HepG2 (cell line): ENCODE measurements at regions not wholly inside any gene's neighbourhood (a gene's known extent, or its start where the extent isn't known, plus 50 kb on each side); places are given as distances from the start of the nearest gene placed in this dataset.

ENCODE experiments used
- ATAC-seq: fragments of 200-7000 bp; cut with Tn5 transposase; 3 replicates; pipeline ENCODE4 v1.9.1; 2020; ENCODE audit warnings: mild to moderate bottlenecking, moderate library complexity
- BruUV-seq: library from RNA; stranded (reverse); fragments of 400-500 nt; replicated peaks from 2 replicates; lab custom pipeline; 2021; lab: Mats Ljungman, UMichigan
- CTCF ChIA-PET: fragments of 300-600 bp; formaldehyde crosslinking; extraction: SDS; loops from one replicate; lab custom pipeline; 2021; ENCODE audit warnings: low total read pairs, inconsistent platforms, low intra/inter-chr PET ratio; lab: Yijun Ruan, JAX
- POLR2A ChIA-PET: fragments of 350-600 bp; sonication (Branson Sonifier 250); formaldehyde crosslinking; loops from one replicate; lab custom pipeline; 2020; ENCODE audit warnings: antibody characterized with exemption, inconsistent platforms; lab: Yijun Ruan, JAX
- DNase-seq: peaks from one replicate; pipeline ENCODE4 v3.0.0-alpha.2; 2015; ENCODE audit warnings: low spot score
- FAIRE-seq: peaks from 3 replicates; lab custom pipeline; 2011; peaks lifted over from hg19 to GRCh38; lab: Jason Lieb, UNC
- H2AFZ ChIP-seq: one replicate; pipeline ENCODE4 v1.6.1; 2011; ENCODE audit warnings: low read length, inconsistent platforms
- H3K27ac ChIP-seq: fragments of 300-600 bp; 3 replicates; pipeline ENCODE4 v1.8.0; 2011; ENCODE audit warnings: mixed run types, mild to moderate bottlenecking, mixed read lengths, low read length, inconsistent platforms; ENCODE audit not compliant: insufficient read depth; ENCODE audit errors: extremely low read length
- H3K27me3 ChIP-seq, 2 experiments: fragments of 200-600 bp in 1 of 2; 2 replicates in 1 of 2; 3 replicates in 1 of 2; pipeline versions ENCODE4 v1.6.0 to v1.8.0; 2011; ENCODE audit warnings: low read length in 2 of 2, mild to moderate bottlenecking in 2 of 2, moderate library complexity in 2 of 2, inconsistent platforms in 1 of 2; ENCODE audit not compliant: insufficient read depth in 2 of 2, control insufficient read depth in 1 of 2
- H3K36me3 ChIP-seq, 2 experiments: fragments of 200-600 bp in 1 of 2; replicated peaks in 1 of 2; 2 replicates in 1 of 2; 3 replicates in 1 of 2; pipeline versions ENCODE4 v1.5.1 to v1.8.0; 2011; ENCODE audit warnings: low read length in 2 of 2, inconsistent platforms in 1 of 2; ENCODE audit not compliant: insufficient read depth in 2 of 2, control insufficient read depth in 1 of 2
- H3K4me1 ChIP-seq: 2 replicates; pipeline ENCODE4 v1.5.1; 2012; ENCODE audit warnings: low read length, inconsistent platforms; ENCODE audit not compliant: insufficient read depth
- H3K4me2 ChIP-seq: 2 replicates; pipeline ENCODE4 v1.6.0; 2011; ENCODE audit warnings: low read depth, low read length, inconsistent platforms
- H3K4me3 ChIP-seq, 3 experiments: fragments of 200-600 bp in 1 of 3; sonication (generic), shearing (Covaris generic) in 1 of 3; replicated peaks in 1 of 3; 2 replicates each; pipeline ENCODE4 v1.5.1; 2011 to 2016; ENCODE audit warnings: low read length in 3 of 3, inconsistent platforms in 2 of 3, low read depth in 2 of 3, mild to moderate bottlenecking in 2 of 3, control low read depth in 1 of 3, mixed read lengths in 1 of 3; ENCODE audit not compliant: insufficient read depth in 1 of 3
- H3K79me2 ChIP-seq: one replicate; pipeline ENCODE4 v1.6.1; 2011; ENCODE audit warnings: low read length, inconsistent platforms; ENCODE audit not compliant: insufficient read depth
- H3K9ac ChIP-seq: 2 replicates; pipeline ENCODE4 v1.6.0; 2011; ENCODE audit warnings: mild to moderate bottlenecking, low read depth, low read length, inconsistent platforms; ENCODE audit not compliant: insufficient read depth
- H3K9me3 ChIP-seq: 2 replicates; pipeline ENCODE4 v1.5.1; 2012; ENCODE audit warnings: mild to moderate bottlenecking, low read length
- H4K20me1 ChIP-seq: 2 replicates; pipeline ENCODE4 v1.6.0; 2011; ENCODE audit warnings: inconsistent platforms, mild to moderate bottlenecking, low read length, moderate library complexity; ENCODE audit not compliant: insufficient read depth
- BHLHE40 ChIP-seq: IDR thresholded peaks from 2 replicates; pipeline ENCODE4 v1.6.1; 2011; ENCODE audit warnings: low read length, improper control_type of control experiment
- CREB1 ChIP-seq, 2 experiments: fragments of 450-650 bp in 1 of 2; IDR thresholded peaks; 2 replicates each; pipeline ENCODE4 v1.6.1; 2016 to 2017; ENCODE audit warnings: control low read depth in 1 of 2, mild to moderate bottlenecking in 1 of 2, missing compliant biosample characterization in 1 of 2, missing genetic modification characterization in 1 of 2
- ERF ChIP-seq: IDR thresholded peaks from 2 replicates; pipeline ENCODE4 v1.6.1; 2018; ENCODE audit warnings: missing biosample characterization, missing genetic modification reagents
- NRL ChIP-seq: sonication (generic); formaldehyde crosslinking; IDR thresholded peaks from 2 replicates; pipeline ENCODE4 v1.5.0; 2020; ENCODE audit warnings: missing genetic modification reagents, mild to moderate bottlenecking, moderate library complexity, borderline replicate concordance
- PAWR ChIP-seq: sonication (generic); formaldehyde crosslinking; IDR thresholded peaks from 2 replicates; pipeline ENCODE4 v1.4.0; 2020; ENCODE audit warnings: missing genetic modification reagents, mild to moderate bottlenecking, borderline replicate concordance
- SIX1 ChIP-seq: sonication (generic); formaldehyde crosslinking; IDR thresholded peaks from 2 replicates; pipeline ENCODE4 v1.4.0; 2020; ENCODE audit warnings: missing genetic modification reagents, borderline replicate concordance
- TEF ChIP-seq: sonication (generic); formaldehyde crosslinking; IDR thresholded peaks from 2 replicates; pipeline ENCODE4 v1.5.0; 2020; ENCODE audit warnings: missing genetic modification reagents
- TMF1 ChIP-seq: sonication (generic); formaldehyde crosslinking; IDR thresholded peaks from 2 replicates; pipeline ENCODE4 v1.8.1; 2022; ENCODE audit warnings: low read depth, missing genetic modification reagents
- TRIM22 ChIP-seq: fragments of 450-650 bp; IDR thresholded peaks from 2 replicates; pipeline ENCODE4 v1.6.1; 2017
- ZBTB42 ChIP-seq: sonication (generic); formaldehyde crosslinking; IDR thresholded peaks from 2 replicates; pipeline ENCODE4 v1.5.0; 2020; ENCODE audit warnings: mild to moderate bottlenecking, missing genetic modification reagents
- ZFP1 ChIP-seq: IDR thresholded peaks from 2 replicates; pipeline ENCODE4 v1.6.1; 2016
- ZFYVE20 ChIP-seq: sonication (generic); formaldehyde crosslinking; IDR thresholded peaks from 2 replicates; pipeline ENCODE4 v1.8.0; 2023; ENCODE audit warnings: low read depth, mild to moderate bottlenecking, moderate library complexity, missing genetic modification reagents, borderline replicate concordance
- ZNF362 ChIP-seq: sonication (generic); formaldehyde crosslinking; IDR thresholded peaks from 2 replicates; pipeline ENCODE4 v1.4.0; 2020; ENCODE audit warnings: missing genetic modification reagents, mild to moderate bottlenecking, borderline replicate concordance
- ZNF530 ChIP-seq: sonication (generic); formaldehyde crosslinking; IDR thresholded peaks from 2 replicates; pipeline ENCODE4 v1.5.0; 2020; ENCODE audit warnings: low read depth, mild to moderate bottlenecking, missing genetic modification reagents
- WGBS: methylation state at CpG from one replicate; pipeline ENCODE4 v1.1.6; 2017; ENCODE audit warnings: low lambda C conversion rate; 5-methylcytosine and 5-hydroxymethylcytosine counted together
- in situ Hi-C: cut with HindIII; loops from 2 replicates; pipeline ENCODE4 v1.10.0; 2017; ENCODE audit warnings: low pct_unique_long_range_greater_than_20kb; ENCODE audit not compliant: extremely low pct_ligation_motif_present
- intact Hi-C: fragments of 100-400 bp; cut with micrococcal nuclease; formaldehyde crosslinking; loops from one replicate; pipeline ENCODE4 v1.10.0; 2022; ENCODE audit not compliant: unreplicated experiment
- TF ChIP-seq, protein P1 (sequence below): sonication (generic); formaldehyde crosslinking; IDR thresholded peaks from 2 replicates; pipeline ENCODE4 v1.8.0; 2022; ENCODE audit warnings: missing genetic modification reagents, mild to moderate bottlenecking, borderline replicate concordance
- TF ChIP-seq, protein P2 (sequence below): sonication (generic); formaldehyde crosslinking; IDR thresholded peaks from 2 replicates; pipeline ENCODE4 v1.5.0; 2020; ENCODE audit warnings: missing genetic modification reagents

DNA sequence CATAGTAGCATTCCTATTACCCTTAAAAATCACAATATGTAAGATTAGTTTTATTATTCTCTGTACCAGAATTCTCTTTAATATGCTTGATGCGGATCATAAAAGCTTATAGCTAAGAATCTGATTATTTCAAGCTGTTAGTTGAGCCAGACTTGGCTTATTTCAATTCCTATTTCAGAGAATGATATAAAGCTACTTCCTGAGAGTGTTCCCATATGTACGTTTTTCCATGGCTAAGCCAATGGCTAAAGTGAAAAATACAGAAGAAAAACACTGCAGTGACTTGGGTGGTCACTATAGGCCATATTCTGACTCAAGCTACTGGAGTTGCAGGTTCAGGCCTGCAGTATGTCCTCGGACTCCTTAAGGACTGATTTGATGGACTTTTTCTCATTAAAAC is 97.9 kb upstream of the EEF1E1 start:
- Histone ChIP-seq H3K79me2 (no peaks in the 10 kb centered on the region), H3K27ac (no peak overlapping the region), H4K20me1 (no peaks in the 10 kb centered on the region), H3K27me3 (no peaks in the 10 kb centered on the region), H3K4me3 (no peak overlapping the region), H3K9me3 (no peaks in the 10 kb centered on the region), H3K9ac (no peak overlapping the region), H2AFZ (no peak overlapping the region), H3K4me1 (0 out of 2 replicates have a peak, but pooled peaks cover 5% of the 10 kb centered on the region), H3K36me3 (no peaks in the 10 kb centered on the region), H3K4me2 (no peak overlapping the region)
- POLR2A ChIA-PET: no interaction called here
- intact Hi-C loops: no loop called here
- in situ Hi-C loops: no loop called here
- no peak for TF ChIP-seq TMF1 (CRISPR knock-in tag)
- no peak for TF ChIP-seq CREB1 (IDR thresholded peaks at IDR 0.05)
- no peak for TF ChIP-seq CREB1 (CRISPR knock-in tag; IDR thresholded peaks at IDR 0.05)
- TF ChIP-seq ZBTB42 (CRISPR knock-in tag): no peak
- TF ChIP-seq ZFP1 (CRISPR knock-in tag): no peak
- no peak for TF ChIP-seq TRIM22
- TF ChIP-seq, protein P1, sequence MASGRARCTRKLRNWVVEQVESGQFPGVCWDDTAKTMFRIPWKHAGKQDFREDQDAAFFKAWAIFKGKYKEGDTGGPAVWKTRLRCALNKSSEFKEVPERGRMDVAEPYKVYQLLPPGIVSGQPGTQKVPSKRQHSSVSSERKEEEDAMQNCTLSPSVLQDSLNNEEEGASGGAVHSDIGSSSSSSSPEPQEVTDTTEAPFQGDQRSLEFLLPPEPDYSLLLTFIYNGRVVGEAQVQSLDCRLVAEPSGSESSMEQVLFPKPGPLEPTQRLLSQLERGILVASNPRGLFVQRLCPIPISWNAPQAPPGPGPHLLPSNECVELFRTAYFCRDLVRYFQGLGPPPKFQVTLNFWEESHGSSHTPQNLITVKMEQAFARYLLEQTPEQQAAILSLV (CRISPR knock-in tag): no peak
- no peak for TF ChIP-seq ZNF362
- TF ChIP-seq TEF (CRISPR knock-in tag): no peak
- no peak for TF ChIP-seq ERF (CRISPR knock-in tag)
- no peak for TF ChIP-seq SIX1 (CRISPR knock-in tag)
- TF ChIP-seq BHLHE40: no peak
- TF ChIP-seq ZFYVE20: no peak
- TF ChIP-seq PAWR (CRISPR knock-in tag): no peak
- no peak for TF ChIP-seq NRL (CRISPR knock-in tag)
- TF ChIP-seq, protein P2, sequence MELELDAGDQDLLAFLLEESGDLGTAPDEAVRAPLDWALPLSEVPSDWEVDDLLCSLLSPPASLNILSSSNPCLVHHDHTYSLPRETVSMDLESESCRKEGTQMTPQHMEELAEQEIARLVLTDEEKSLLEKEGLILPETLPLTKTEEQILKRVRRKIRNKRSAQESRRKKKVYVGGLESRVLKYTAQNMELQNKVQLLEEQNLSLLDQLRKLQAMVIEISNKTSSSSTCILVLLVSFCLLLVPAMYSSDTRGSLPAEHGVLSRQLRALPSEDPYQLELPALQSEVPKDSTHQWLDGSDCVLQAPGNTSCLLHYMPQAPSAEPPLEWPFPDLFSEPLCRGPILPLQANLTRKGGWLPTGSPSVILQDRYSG (CRISPR knock-in tag): no peak
- TF ChIP-seq ZNF530 (CRISPR knock-in tag): no peak
- ATAC-seq (no peak), DNase-seq (no peak), FAIRE-seq (no peak)
- CTCF ChIA-PET: no interaction called here
- WGBS: 20% methylated on average over 3 of the region's 3 CpGs
- BruUV-seq: no TSS peak
